T-helper 1 cell treated with Interleukin-12 subunit alpha and Interleukin-12 subunit beta and Interleukin-4 antibody, amounts not matched to agents 30 μg/mL and 1 μg/mL, for 36 hours (primary cell): ENCODE measurements at regions not wholly inside any gene's neighbourhood (a gene's known extent, or its start where the extent isn't known, plus 50 kb on each side); places are given as distances from the start of the nearest gene placed in this dataset.

Experiments
- H3K27ac Mint-ChIP-seq: one replicate; pipeline ENCODE4 v1.8.0; 2021; ENCODE audit warnings: mild to moderate bottlenecking, mixed read lengths
- H3K27me3 Mint-ChIP-seq: one replicate; pipeline ENCODE4 v1.8.0; 2021; ENCODE audit warnings: low read depth, mixed read lengths
- H3K36me3 Mint-ChIP-seq: one replicate; pipeline ENCODE4 v1.8.0; 2021; ENCODE audit warnings: low read depth, mixed read lengths
- H3K4me1 Mint-ChIP-seq: one replicate; pipeline ENCODE4 v1.8.0; 2021; ENCODE audit warnings: low read depth, mixed read lengths
- H3K4me3 Mint-ChIP-seq: one replicate; pipeline ENCODE4 v1.8.0; 2021; ENCODE audit warnings: mild to moderate bottlenecking, moderate library complexity, mixed read lengths
- H3K9me3 Mint-ChIP-seq: one replicate; pipeline ENCODE4 v1.8.0; 2021; ENCODE audit warnings: mixed read lengths

GRCh38 chr22:49373801-49374226, 453.9 kb downstream of the BRD1 start:
- Mint-ChIP-seq H3K4me1 (no peaks in the 10 kb centered on the region), H3K27ac (no peak overlapping the region), H3K9me3 (no peaks in the 10 kb centered on the region), H3K36me3 (no peaks in the 10 kb centered on the region), H3K4me3 (no peak overlapping the region), H3K27me3 (no peaks in the 10 kb centered on the region)

GRCh38 chr22:49373289-49373666, 454.4 kb downstream of the BRD1 start:
- Mint-ChIP-seq H3K4me1 (no peaks in the 10 kb centered on the region), H3K4me3 (no peak overlapping the region), H3K9me3 (no peaks in the 10 kb centered on the region)

GRCh38 chr22:49372530-49373288, 455.0 kb downstream of the BRD1 start:
- H3K4me1 Mint-ChIP-seq, result no peaks in the 10 kb centered on the region
- no peaks in the 10 kb centered on the region for H3K36me3 Mint-ChIP-seq
- no peak overlapping the region for H3K27ac Mint-ChIP-seq
- H3K4me3 Mint-ChIP-seq, result no peak overlapping the region
- no peaks in the 10 kb centered on the region for H3K27me3 Mint-ChIP-seq
- H3K9me3 Mint-ChIP-seq, result no peaks in the 10 kb centered on the region

More at GRCh38 chr22:49373289-49373666, 454.4 kb downstream of the BRD1 start:
- no peaks in the 10 kb centered on the region for H3K27me3 Mint-ChIP-seq
- H3K27ac Mint-ChIP-seq, result no peak overlapping the region
- no peaks in the 10 kb centered on the region for H3K36me3 Mint-ChIP-seq

- H3K27me3 Mint-ChIP-seq, result no peaks in the 10 kb centered on the region
- H3K36me3 Mint-ChIP-seq, result no peaks in the 10 kb centered on the region
- no peak overlapping the region for H3K4me3 Mint-ChIP-seq
- no peaks in the 10 kb centered on the region for H3K9me3 Mint-ChIP-seq
- no peaks in the 10 kb centered on the region for H3K4me1 Mint-ChIP-seq
- no peak overlapping the region for H3K27ac Mint-ChIP-seq
These were observed 455.6 kb downstream of the BRD1 start for GRCh38 chr22:49372111-49372529.

- Mint-ChIP-seq H3K4me3 (no peak overlapping the region), H3K9me3 (no peaks in the 10 kb centered on the region), H3K27ac (no peak overlapping the region), H3K27me3 (no peaks in the 10 kb centered on the region), H3K36me3 (no peaks in the 10 kb centered on the region), H3K4me1 (no peaks in the 10 kb centered on the region)
These were observed 456.2 kb downstream of the BRD1 start for GRCh38 chr22:49371325-49372110.

- no peak overlapping the region for H3K27ac Mint-ChIP-seq
- no peaks in the 10 kb centered on the region for H3K9me3 Mint-ChIP-seq
- no peaks in the 10 kb centered on the region for H3K36me3 Mint-ChIP-seq
- no peak overlapping the region for H3K4me3 Mint-ChIP-seq
- H3K4me1 Mint-ChIP-seq, result no peaks in the 10 kb centered on the region
- H3K27me3 Mint-ChIP-seq, result no peaks in the 10 kb centered on the region
These were observed 456.9 kb downstream of the BRD1 start for GRCh38 chr22:49370627-49371301.

GRCh38 chr22:49369726-49370626, 457.7 kb downstream of the BRD1 start:
- no peaks in the 10 kb centered on the region for H3K9me3 Mint-ChIP-seq
- no peaks in the 10 kb centered on the region for H3K27me3 Mint-ChIP-seq
- H3K27ac Mint-ChIP-seq, result no peak overlapping the region
- H3K4me3 Mint-ChIP-seq, result no peak overlapping the region
- H3K4me1 Mint-ChIP-seq, result no peaks in the 10 kb centered on the region
- no peaks in the 10 kb centered on the region for H3K36me3 Mint-ChIP-seq

- no peak overlapping the region for H3K4me3 Mint-ChIP-seq
- H3K9me3 Mint-ChIP-seq, result no peaks in the 10 kb centered on the region
- H3K27me3 Mint-ChIP-seq, result no peaks in the 10 kb centered on the region
- H3K27ac Mint-ChIP-seq, result no peak overlapping the region
- no peaks in the 10 kb centered on the region for H3K36me3 Mint-ChIP-seq
- H3K4me1 Mint-ChIP-seq, result no peaks in the 10 kb centered on the region
These were observed 458.5 kb downstream of the BRD1 start for GRCh38 chr22:49368976-49369725.

GRCh38 chr22:49368221-49368975, 459.3 kb downstream of the BRD1 start:
- Mint-ChIP-seq H3K27me3 (no peaks in the 10 kb centered on the region), H3K4me1 (no peaks in the 10 kb centered on the region), H3K9me3 (no peaks in the 10 kb centered on the region), H3K36me3 (no peaks in the 10 kb centered on the region), H3K4me3 (no peak overlapping the region), H3K27ac (no peak overlapping the region)

- no peaks in the 10 kb centered on the region for H3K4me1 Mint-ChIP-seq
- H3K27me3 Mint-ChIP-seq, result no peaks in the 10 kb centered on the region
- no peaks in the 10 kb centered on the region for H3K36me3 Mint-ChIP-seq
- no peak overlapping the region for H3K4me3 Mint-ChIP-seq
- H3K9me3 Mint-ChIP-seq, result no peaks in the 10 kb centered on the region
- H3K27ac Mint-ChIP-seq, result no peak overlapping the region
These were observed 460.5 kb downstream of the BRD1 start for GRCh38 chr22:49367041-49367697.

GRCh38 chr22:49366437-49366836, 461.2 kb downstream of the BRD1 start:
- H3K4me1 Mint-ChIP-seq, result no peaks in the 10 kb centered on the region
- no peak overlapping the region for H3K27ac Mint-ChIP-seq
- H3K4me3 Mint-ChIP-seq, result no peak overlapping the region
- no peaks in the 10 kb centered on the region for H3K36me3 Mint-ChIP-seq
- H3K9me3 Mint-ChIP-seq, result no peaks in the 10 kb centered on the region
- no peaks in the 10 kb centered on the region for H3K27me3 Mint-ChIP-seq

GRCh38 chr22:49365910-49366309, 461.8 kb downstream of the BRD1 start:
- no peaks in the 10 kb centered on the region for H3K36me3 Mint-ChIP-seq
- H3K27ac Mint-ChIP-seq, result no peak overlapping the region
- H3K4me3 Mint-ChIP-seq, result no peak overlapping the region

More at GRCh38 chr22:49365910-49366309, 461.8 kb downstream of the BRD1 start:
- Mint-ChIP-seq H3K27me3 (peaks cover 3% of the 10 kb centered on the region), H3K4me1 (no peaks in the 10 kb centered on the region), H3K9me3 (no peaks in the 10 kb centered on the region)
